ENCODE measurements at regions not wholly inside any gene's neighbourhood (a gene's known extent, or its start where the extent isn't known, plus 50 kb on each side); places are given as distances from the start of the nearest gene placed in this dataset.

DNA sequence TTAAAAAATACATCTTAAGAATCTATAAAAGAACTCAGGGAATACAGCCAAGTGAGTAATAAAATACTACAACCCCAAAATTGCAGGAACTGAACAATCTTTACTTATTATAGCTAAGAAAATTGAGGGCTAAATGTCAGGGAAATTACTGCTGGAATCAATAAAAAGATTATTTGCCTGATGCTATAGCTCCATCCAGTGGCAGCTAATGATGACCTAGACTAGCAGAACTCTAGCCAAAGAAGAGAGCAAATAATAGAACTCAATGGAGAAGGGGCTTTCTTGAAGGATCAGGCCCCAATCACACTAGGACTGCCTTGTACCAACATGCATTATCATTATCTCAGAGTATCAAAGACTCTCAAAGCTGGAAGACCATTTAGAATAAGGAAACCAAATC lies 85.0 kb upstream of the FAM241A start:
- Mint-ChIP-seq H3K4me1 (no peaks in the 10 kb centered on the region), H3K36me3 (ENCODE audit: low read depth) (no peaks in the 10 kb centered on the region), H3K9me3 (ENCODE audit: low read depth) (no peaks in the 10 kb centered on the region), H3K4me3 (no peak overlapping the region), H3K27me3 (peaks cover 7% of the 10 kb centered on the region), H3K27ac (no peak overlapping the region)
- POLR2A ChIA-PET: no interaction called here
- ATAC-seq (no peak), DNase-seq (no peak)
- CTCF ChIA-PET: interaction anchor here (0.6 kb wide), 1 partner anchor 370 kb away, joined by 3 read pairs; no protein-coding TSS in a partner anchor
- intact Hi-C loops (cut with DNase I, micrococcal nuclease): no loop called here

DNA sequence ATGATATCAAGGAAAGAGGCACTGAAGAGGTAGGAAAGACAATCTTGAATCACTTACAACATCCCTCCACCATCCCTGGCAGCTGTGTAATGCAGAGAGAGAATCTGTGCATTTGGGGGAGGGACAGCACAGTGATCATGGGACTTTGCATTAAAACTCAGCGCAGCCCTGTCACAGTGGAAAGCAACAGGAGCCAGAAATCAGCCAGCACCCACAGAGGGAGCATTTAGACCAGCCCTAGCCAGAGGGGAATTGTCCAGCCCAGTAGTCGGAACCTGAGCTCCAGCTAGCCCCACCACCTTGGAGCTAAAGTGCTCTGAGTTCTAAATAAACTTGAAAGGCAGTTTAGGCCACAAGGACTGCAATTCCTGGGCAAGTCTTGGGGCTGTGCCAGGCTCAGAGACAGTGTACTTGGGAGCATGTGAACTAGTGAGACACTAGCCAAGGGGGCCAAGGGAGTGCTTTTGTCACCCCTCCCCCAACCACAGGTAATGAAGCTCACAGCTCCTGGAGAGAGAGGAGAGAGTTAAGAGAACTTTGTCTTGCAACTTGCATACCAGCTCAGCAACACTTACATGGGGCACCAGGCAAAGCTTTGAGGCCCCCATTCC lies 83.9 kb upstream of the FAM241A start:
- Mint-ChIP-seq H3K4me3 (no peak overlapping the region), H3K9me3 (ENCODE audit: low read depth) (no peaks in the 10 kb centered on the region), H3K36me3 (ENCODE audit: low read depth) (no peaks in the 10 kb centered on the region), H3K4me1 (no peaks in the 10 kb centered on the region), H3K27ac (no peak overlapping the region), H3K27me3 (peaks cover 7% of the 10 kb centered on the region)
- no peak for ATAC-seq
- POLR2A ChIA-PET: no interaction called here
- no peak for DNase-seq
- intact Hi-C loops (cut with DNase I, micrococcal nuclease): no loop called here
- CTCF ChIA-PET: interaction anchor here (0.7 kb wide), 1 partner anchor 99 kb away, joined by 3 read pairs; no protein-coding TSS in a partner anchor

DNA sequence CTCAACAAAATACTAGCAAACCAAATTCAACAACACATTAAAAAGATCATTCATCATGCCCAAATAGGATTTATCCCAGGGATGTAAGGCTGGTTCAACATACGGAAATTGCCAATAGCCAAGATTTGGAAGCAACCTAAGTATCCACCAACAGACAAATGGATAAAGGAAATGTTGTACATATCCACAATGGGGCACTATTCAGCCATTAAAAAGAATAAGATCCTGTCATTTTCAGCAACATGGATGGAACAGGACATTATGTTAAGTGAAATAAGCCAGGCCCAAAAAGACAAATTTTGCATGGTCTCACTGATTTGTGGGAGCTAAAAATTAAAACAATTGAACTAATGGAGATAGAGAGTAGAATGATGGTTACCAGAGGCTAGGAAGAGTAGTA lies 82.0 kb upstream of the FAM241A start:
- H3K9me3 Mint-ChIP-seq (ENCODE audit: low read depth): no peaks in the 10 kb centered on the region
- intact Hi-C loops (cut with DNase I, micrococcal nuclease): no loop called here
- CTCF ChIA-PET: interaction anchor here (1.1 kb wide), 1 partner anchor 170 kb away, joined by 3 read pairs; no protein-coding TSS in a partner anchor
- POLR2A ChIA-PET: no interaction called here
- no peak overlapping the region for H3K4me3 Mint-ChIP-seq
- no peaks in the 10 kb centered on the region for H3K36me3 Mint-ChIP-seq (ENCODE audit: low read depth)
- H3K27me3 Mint-ChIP-seq: peaks cover 11% of the 10 kb centered on the region
- no peaks in the 10 kb centered on the region for H3K4me1 Mint-ChIP-seq
- DNase-seq: no peak
- H3K27ac Mint-ChIP-seq: no peak overlapping the region
- ATAC-seq: no peak

DNA sequence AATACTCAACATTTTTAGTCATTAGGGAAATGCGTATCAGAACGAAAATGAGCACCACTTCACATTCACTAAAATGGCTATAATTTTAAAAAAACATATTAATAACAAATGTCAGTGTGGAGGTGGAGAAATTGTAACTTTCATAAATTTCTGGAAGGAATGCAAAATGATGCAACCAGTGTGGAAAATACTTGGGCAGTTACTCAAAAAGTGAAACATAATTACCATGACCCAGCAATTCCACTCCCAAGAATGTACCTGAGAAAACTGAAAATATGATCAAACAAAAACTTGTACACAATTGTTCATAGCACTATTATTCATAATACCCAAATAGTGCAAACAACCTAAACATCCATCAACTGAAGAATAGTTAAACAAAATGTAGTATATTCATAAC lies 76.1 kb upstream of the FAM241A start:
- DNase-seq (no peak), ATAC-seq (no peak)
- intact Hi-C loops (cut with DNase I, micrococcal nuclease): no loop called here
- Mint-ChIP-seq H3K4me1 (no peaks in the 10 kb centered on the region), H3K4me3 (no peak overlapping the region), H3K9me3 (ENCODE audit: low read depth) (peaks cover 4% of the 10 kb centered on the region), H3K27ac (no peak overlapping the region), H3K36me3 (ENCODE audit: low read depth) (no peaks in the 10 kb centered on the region), H3K27me3 (peaks cover 10% of the 10 kb centered on the region)
- ChIA-PET CTCF (no interaction called here), POLR2A (no interaction called here)

DNA sequence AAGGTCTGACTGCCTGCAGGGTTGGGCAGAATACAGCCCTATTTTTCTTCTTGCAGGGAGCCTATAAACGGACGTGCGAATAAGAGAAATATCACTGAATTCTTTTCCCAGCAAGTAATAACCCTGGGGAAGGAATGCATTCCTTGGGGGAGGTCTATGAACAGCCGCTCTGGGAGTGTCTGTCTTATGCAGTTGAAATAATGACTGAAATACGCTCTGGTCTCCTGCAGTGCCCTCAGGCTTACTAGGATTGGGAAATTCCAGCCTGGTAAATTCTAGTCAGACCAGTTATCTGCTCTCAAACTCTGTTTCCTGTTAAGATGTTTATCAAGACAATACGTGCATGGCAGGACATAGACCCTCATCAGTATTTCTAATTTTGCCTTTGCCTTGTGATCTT lies 72.1 kb upstream of the FAM241A start:
- POLR2A ChIA-PET: no interaction called here
- intact Hi-C loops (cut with DNase I, micrococcal nuclease): no loop called here
- Mint-ChIP-seq H3K4me1 (no peaks in the 10 kb centered on the region), H3K4me3 (no peak overlapping the region), H3K9me3 (ENCODE audit: low read depth) (peaks cover 4% of the 10 kb centered on the region), H3K27me3 (peaks cover 5% of the 10 kb centered on the region), H3K27ac (no peak overlapping the region), H3K36me3 (ENCODE audit: low read depth) (no peaks in the 10 kb centered on the region)
- CTCF ChIA-PET: interaction anchor here (0.8 to 1.2 kb wide), 2 partner anchors 69 to 194 kb away, joined by 3 read pairs; no protein-coding TSS in a partner anchor
- ATAC-seq (no peak), DNase-seq (no peak)

DNA sequence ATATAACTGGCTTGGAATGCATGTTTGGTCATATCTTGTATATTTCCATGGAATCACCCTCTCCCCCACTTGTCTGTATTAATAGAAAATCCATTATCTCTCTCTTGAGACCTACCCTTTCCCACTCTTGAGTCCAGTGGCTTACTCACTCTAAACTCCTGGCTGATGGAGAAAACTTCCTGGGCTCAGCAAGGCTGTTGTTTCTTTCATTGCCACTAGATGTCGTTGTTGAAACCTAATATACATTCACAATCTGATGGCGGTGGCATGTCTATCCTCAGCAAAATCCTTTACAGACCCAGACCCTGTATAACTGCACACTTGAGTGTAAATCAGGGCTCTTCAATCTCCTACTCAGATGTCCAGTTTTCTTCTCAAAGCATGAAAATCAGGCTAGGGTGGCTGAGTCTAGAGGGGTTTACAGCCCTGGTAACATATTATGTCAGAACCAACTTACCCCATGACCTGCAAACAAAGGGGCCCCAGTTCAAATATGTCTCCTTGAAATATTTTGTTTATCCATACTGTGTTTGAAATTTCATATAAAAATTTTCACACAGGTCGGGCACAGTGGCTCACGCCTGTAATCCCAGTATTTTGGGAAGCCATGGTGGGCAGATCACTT lies 70.0 kb upstream of the FAM241A start:
- H3K4me1 Mint-ChIP-seq: no peaks in the 10 kb centered on the region
- no peaks in the 10 kb centered on the region for H3K36me3 Mint-ChIP-seq (ENCODE audit: low read depth)
- intact Hi-C loops (cut with DNase I, micrococcal nuclease): loop anchor here (1.0 to 5.0 kb wide), 3 partner anchors 160 to 449 kb away; no protein-coding TSS in a partner anchor
- peaks cover 4% of the 10 kb centered on the region for H3K27me3 Mint-ChIP-seq
- H3K4me3 Mint-ChIP-seq: no peak overlapping the region
- peak; percentile 33 for DNase-seq
- peak; percentile 74 for ATAC-seq
- H3K9me3 Mint-ChIP-seq (ENCODE audit: low read depth): peaks cover 4% of the 10 kb centered on the region
- ChIA-PET POLR2A (no interaction called here), CTCF (interaction anchor here (0.6 to 1.3 kb wide), 3 partner anchors 123 to 449 kb away, joined by 3 to 4 read pairs (median 3); no protein-coding TSS in a partner anchor)
- H3K27ac Mint-ChIP-seq: no peak overlapping the region

DNA sequence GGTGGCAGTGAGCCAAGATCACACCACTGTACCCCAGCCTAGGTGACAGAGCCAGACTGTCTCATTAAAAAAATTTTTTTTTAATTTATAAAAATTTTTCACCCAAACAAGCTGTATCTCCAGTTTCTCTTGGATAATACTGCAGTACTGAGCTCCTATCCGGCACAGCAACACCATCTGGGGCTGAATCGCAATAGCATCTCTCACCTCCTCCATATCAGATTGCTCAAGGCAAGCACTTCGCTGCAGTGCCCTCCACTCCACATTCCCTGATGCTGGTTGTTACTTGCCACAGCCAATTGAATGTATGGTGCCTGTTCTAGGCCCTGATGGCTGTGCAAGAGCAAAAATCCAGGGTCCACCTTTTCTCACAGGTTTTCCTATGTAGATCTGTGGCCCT lies 69.3 kb upstream of the FAM241A start:
- H3K36me3 Mint-ChIP-seq (ENCODE audit: low read depth): no peaks in the 10 kb centered on the region
- ATAC-seq (no peak), DNase-seq (no peak)
- no peak overlapping the region for H3K4me3 Mint-ChIP-seq
- no peaks in the 10 kb centered on the region for H3K4me1 Mint-ChIP-seq
- peaks cover 2% of the 10 kb centered on the region for H3K27me3 Mint-ChIP-seq
- peaks cover 4% of the 10 kb centered on the region for H3K9me3 Mint-ChIP-seq (ENCODE audit: low read depth)
- H3K27ac Mint-ChIP-seq: no peak overlapping the region
- intact Hi-C loops (cut with DNase I, micrococcal nuclease): loop anchor here (1.0 to 5.0 kb wide), 3 partner anchors 159 to 448 kb away; no protein-coding TSS in a partner anchor
- ChIA-PET POLR2A (no interaction called here), CTCF (interaction anchor here (0.6 to 1.3 kb wide), 3 partner anchors 122 to 448 kb away, joined by 3 to 4 read pairs (median 3); no protein-coding TSS in a partner anchor)

DNA sequence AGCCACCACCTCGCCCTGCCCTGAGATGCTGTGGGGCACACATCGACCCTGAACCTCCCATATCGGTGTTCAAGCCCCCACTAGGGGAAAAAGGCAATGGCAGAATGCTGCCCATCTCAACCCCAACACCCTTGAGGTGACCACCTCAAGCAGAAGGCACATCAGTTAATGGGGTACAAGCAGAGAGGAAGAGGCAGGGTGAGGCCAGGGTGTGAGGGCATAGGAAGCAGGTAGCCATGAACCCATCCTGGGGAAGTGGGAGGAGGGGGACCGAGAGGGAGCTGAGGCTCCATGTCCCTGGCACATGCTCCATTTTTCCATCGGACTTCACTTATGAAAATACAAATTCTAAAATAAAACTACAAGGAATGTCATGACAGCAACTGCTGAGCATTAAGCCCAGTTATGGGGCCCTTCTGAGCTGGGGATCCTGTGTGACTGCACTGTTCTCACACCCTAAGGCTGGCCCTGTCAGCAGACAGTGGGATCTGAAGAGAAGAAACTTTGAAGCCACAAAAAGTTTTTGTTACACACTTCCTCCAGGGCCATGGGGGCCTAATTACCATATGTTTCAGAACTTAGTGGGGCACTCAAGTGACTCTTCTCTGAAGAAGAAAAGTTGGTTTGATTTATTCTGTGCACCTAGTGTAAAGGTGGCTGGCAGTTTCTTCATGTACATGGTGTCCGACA lies 68.2 kb upstream of the FAM241A start:
- Mint-ChIP-seq H3K27me3 (peaks cover 2% of the 10 kb centered on the region), H3K9me3 (ENCODE audit: low read depth) (peaks cover 4% of the 10 kb centered on the region), H3K4me1 (no peaks in the 10 kb centered on the region), H3K27ac (no peak overlapping the region), H3K4me3 (no peak overlapping the region), H3K36me3 (ENCODE audit: low read depth) (no peaks in the 10 kb centered on the region)
- DNase-seq (no peak), ATAC-seq (no peak)
- ChIA-PET CTCF (interaction anchor here (0.6 to 1.1 kb wide), 2 partner anchors 22 to 130 kb away, joined by 4 to 5 read pairs; no protein-coding TSS in a partner anchor), POLR2A (no interaction called here)
- intact Hi-C loops (cut with DNase I, micrococcal nuclease): loop anchor here in 1 of 2 experiments (5.0 kb wide), 1 partner anchor 445 kb away; no protein-coding TSS in a partner anchor

DNA sequence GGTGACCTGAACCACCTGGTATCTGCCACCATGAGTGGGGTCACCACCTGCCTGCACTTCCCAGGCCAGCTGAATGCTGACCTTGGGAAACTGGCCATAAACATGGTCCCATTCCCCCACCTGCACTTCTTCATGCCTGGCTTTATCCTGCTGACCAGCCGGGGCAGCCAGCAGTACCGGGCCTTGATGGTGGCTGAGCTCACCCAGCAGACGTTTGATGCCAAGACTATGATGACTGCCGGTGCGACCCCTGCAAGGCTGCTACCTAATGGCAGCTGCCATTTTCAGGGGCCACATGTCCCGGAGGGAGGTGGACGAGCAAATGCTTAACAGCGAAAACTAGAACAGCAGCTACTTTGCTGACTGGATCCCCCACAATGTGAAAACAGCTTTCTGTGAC lies 67.5 kb upstream of the FAM241A start:
- Mint-ChIP-seq H3K9me3 (ENCODE audit: low read depth) (peaks cover 4% of the 10 kb centered on the region), H3K4me3 (no peak overlapping the region), H3K27ac (no peak overlapping the region), H3K36me3 (ENCODE audit: low read depth) (no peaks in the 10 kb centered on the region), H3K4me1 (no peaks in the 10 kb centered on the region), H3K27me3 (peaks cover 2% of the 10 kb centered on the region)
- CTCF ChIA-PET: interaction anchor here (0.6 to 1.1 kb wide), 2 partner anchors 21 to 129 kb away, joined by 4 to 5 read pairs; no protein-coding TSS in a partner anchor
- intact Hi-C loops (cut with DNase I, micrococcal nuclease): loop anchor here in 1 of 2 experiments (5.0 kb wide), 1 partner anchor 445 kb away; no protein-coding TSS in a partner anchor
- ATAC-seq (no peak), DNase-seq (no peak)
- POLR2A ChIA-PET: no interaction called here

DNA sequence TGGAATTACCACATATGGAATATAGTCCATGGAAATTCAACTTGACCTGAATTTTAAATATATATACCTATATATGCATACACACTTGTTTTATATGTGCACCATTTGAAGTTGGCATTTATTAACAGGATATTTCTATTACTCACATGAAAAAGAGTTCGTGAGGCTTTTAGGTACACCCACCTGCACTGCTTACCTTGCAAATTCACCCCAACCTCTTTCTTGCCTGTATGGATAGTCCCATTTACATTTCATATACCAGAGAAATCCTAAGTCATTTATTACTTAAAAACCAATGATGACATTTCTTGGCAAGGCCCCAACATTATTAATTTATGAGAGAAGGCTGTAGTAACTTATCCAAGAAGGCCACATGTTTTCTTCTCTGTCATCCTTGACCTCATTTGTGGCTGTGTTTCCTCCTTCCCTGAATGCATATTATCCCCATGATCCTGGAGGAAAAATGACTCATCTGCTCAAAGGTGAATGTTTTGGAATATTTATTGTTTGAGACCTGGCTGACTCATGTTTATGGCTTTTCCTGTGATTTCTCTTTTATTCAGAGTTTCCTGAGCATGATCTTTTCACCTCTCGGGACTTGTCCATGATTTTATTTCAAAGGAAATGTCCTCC lies 62.2 kb upstream of the FAM241A start:
- Mint-ChIP-seq H3K27ac (no peak overlapping the region), H3K27me3 (peaks cover 2% of the 10 kb centered on the region), H3K9me3 (ENCODE audit: low read depth) (no peaks in the 10 kb centered on the region), H3K4me3 (no peak overlapping the region), H3K4me1 (no peaks in the 10 kb centered on the region), H3K36me3 (ENCODE audit: low read depth) (no peaks in the 10 kb centered on the region)
- CTCF ChIA-PET: no interaction called here
- intact Hi-C loops (cut with DNase I, micrococcal nuclease): no loop called here
- POLR2A ChIA-PET: no interaction called here
- DNase-seq: no peak
- no peak for ATAC-seq

DNA sequence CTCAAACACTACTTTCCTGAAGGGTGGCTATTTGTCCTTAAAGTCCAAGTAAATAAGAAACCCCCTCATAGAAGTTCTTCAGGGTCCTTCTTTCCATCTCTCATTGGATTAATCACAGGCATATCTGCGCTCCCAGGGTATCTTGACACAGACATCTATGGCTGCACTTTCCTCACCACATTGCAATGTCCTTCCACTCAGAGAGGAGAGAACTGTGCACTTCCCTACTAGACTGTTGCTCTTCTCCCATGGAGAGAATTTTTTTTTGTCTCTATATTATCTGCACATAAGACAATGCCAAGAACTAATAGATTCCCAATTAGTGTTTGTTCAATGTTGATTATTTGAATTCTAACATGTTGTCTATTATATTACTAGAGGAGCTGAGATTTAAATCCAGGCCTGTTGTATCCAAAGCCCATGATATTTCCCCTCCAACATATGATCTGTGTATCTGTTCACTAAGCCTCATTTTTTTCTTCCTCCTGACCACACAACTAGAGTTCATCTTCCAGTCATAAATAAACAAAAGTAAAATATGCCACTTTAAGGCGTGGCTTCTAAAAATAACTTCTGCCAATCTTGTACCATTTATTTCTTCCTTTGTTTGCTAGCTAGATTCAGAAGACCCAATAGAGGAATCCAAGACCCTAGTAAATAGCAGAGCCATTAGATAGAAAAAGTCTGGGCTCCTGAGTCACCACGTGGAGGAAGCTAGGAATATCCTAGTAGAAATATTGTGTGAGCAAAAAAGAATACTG lies 61.5 kb upstream of the FAM241A start:
- H3K4me1 Mint-ChIP-seq: no peaks in the 10 kb centered on the region
- CTCF ChIA-PET: interaction anchor here (0.7 kb wide), 1 partner anchor 16 kb away, joined by 3 read pairs; no protein-coding TSS in a partner anchor

More for the DNA sequence above, 61.5 kb upstream of the FAM241A start:
- Mint-ChIP-seq H3K27me3 (peaks cover 4% of the 10 kb centered on the region), H3K36me3 (ENCODE audit: low read depth) (no peaks in the 10 kb centered on the region), H3K4me3 (no peak overlapping the region), H3K27ac (no peak overlapping the region), H3K9me3 (ENCODE audit: low read depth) (no peaks in the 10 kb centered on the region)
- ATAC-seq: no peak
- DNase-seq: no peak
- POLR2A ChIA-PET: no interaction called here
- intact Hi-C loops (cut with DNase I, micrococcal nuclease): no loop called here
